ENCODE measurements at regions not wholly inside any gene's neighbourhood (a gene's known extent, or its start where the extent isn't known, plus 50 kb on each side); places are given as distances from the start of the nearest gene placed in this dataset.

DNA sequence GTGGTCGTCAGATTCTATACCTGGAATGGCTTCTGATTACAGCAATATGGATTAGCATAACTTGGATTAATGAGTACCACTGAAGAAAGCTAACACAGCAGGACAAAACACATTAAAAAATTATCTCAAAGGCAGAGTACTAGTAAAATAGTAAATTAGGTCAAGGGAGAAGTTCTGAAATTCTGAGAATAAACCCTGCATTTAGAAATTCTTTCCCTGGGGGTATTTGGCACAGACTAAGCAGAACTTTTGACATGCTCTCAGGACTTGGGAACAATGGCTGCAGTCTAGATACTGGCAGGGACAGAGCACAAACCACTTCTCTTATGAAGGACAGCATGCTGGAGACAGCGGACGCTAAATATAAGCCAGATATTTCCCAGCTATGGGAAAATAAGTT is 85.6 kb upstream of the GRIA4 start:
- Histone ChIP-seq H4K20me1 (ENCODE audit: control insufficient read depth, insufficient read depth, low read length, poor library complexity, severe bottlenecking) (no peaks in the 10 kb centered on the region), H3K9me3 (ENCODE audit: control extremely low read depth in 1 of 3, control insufficient read depth in 2 of 3, insufficient read depth in 1 of 3, low read length in 2 of 3) (no peaks in the 10 kb centered on the region), H3K9ac (ENCODE audit: low read length) (no peak overlapping the region), H3K27me3 (replicated peaks in 1 of 4; ENCODE audit: control extremely low read depth in 1 of 4, control insufficient read depth in 3 of 4, insufficient read depth in 4 of 4, low read length in 3 of 4) (no peaks in the 10 kb centered on the region), H3K4me3 (ENCODE audit: control extremely low read depth in 1 of 5, extremely low read depth in 1 of 5, insufficient read depth in 1 of 5, low read depth in 2 of 5, low read length in 4 of 5) (no peak overlapping the region), H3K79me2 (ENCODE audit: control insufficient read depth, insufficient read depth, low read length) (no peaks in the 10 kb centered on the region), H3K4me1 (ENCODE audit: control insufficient read depth in 2 of 2, insufficient read depth in 2 of 2, low read length in 2 of 2) (no peaks in the 10 kb centered on the region), H2AFZ (ENCODE audit: insufficient read depth, low read depth, low read length, poor library complexity, severe bottlenecking) (no peak overlapping the region), H3K27ac (ENCODE audit: low read length in 2 of 2) (no peak overlapping the region), H3K36me3 (replicated peaks in 1 of 2; ENCODE audit: control extremely low read depth in 1 of 2, control insufficient read depth in 1 of 2, extremely low read depth in 1 of 2, insufficient read depth in 2 of 2, low read length in 1 of 2) (no peaks in the 10 kb centered on the region), H3K4me2 (replicated peaks; ENCODE audit: low read depth, low read length, poor library complexity, severe bottlenecking) (no peak overlapping the region)
- ATAC-seq (ENCODE audit: low read depth) (no peak), DNase-seq (no peak)
- no peaks in the 10 kb centered on the region for H3K27me3 Mint-ChIP-seq
- WGBS (ENCODE audit: insufficient coverage), result no CpG with 5 or more reads among the region's 3 CpGs
- no peak for TF ChIP-seq EZH2 (IDR thresholded peaks at IDR 0.05; ENCODE audit: borderline replicate concordance, insufficient read depth, low read depth, low read length, poor library complexity, severe bottlenecking)
- TF ChIP-seq, protein P1, sequence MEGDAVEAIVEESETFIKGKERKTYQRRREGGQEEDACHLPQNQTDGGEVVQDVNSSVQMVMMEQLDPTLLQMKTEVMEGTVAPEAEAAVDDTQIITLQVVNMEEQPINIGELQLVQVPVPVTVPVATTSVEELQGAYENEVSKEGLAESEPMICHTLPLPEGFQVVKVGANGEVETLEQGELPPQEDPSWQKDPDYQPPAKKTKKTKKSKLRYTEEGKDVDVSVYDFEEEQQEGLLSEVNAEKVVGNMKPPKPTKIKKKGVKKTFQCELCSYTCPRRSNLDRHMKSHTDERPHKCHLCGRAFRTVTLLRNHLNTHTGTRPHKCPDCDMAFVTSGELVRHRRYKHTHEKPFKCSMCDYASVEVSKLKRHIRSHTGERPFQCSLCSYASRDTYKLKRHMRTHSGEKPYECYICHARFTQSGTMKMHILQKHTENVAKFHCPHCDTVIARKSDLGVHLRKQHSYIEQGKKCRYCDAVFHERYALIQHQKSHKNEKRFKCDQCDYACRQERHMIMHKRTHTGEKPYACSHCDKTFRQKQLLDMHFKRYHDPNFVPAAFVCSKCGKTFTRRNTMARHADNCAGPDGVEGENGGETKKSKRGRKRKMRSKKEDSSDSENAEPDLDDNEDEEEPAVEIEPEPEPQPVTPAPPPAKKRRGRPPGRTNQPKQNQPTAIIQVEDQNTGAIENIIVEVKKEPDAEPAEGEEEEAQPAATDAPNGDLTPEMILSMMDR (IDR thresholded peaks at IDR 0.05), result no peak
- no peaks in the 10 kb centered on the region for H3K9me3 Mint-ChIP-seq (ENCODE audit: insufficient read depth)
- H3K4me3 Mint-ChIP-seq, result no peak overlapping the region
- ChIA-PET CTCF (no interaction called here), POLR2A (no interaction called here)
- no peak overlapping the region for H3K27ac Mint-ChIP-seq
- intact Hi-C loops (cut with micrococcal nuclease), result no loop called here
- no peaks in the 10 kb centered on the region for H3K4me1 Mint-ChIP-seq

DNA sequence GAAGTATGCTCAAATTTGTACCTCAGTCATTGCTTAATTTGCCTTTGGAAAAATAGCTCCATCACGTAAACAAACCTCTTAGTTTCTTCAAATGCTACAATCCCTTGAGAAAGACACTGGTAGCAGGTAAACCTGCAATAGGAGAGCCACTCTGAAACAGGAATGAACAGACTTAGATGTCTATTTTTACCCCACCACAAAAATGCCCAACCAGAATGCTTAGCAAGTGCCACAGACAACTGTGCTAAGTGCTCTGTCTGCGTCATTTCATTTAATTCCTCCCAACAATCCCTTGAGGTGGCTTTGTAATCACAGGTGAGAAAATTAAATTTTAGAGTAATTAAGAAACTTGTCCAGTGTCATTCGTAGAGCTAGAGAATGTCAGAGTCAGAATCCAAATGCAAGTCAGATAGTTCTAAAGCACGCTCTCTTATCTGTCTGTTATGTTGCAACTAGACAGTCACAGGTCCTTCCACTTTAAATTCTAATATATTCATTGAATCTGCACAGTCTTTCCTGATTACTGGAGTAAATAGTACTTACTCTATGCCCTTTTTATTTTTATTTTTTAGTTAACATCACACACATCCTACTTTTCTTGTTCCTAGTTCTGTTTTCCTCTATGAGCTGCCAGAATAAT is 89.0 kb upstream of the GRIA4 start:
- Mint-ChIP-seq H3K27ac (no peak overlapping the region), H3K9me3 (ENCODE audit: insufficient read depth) (no peaks in the 10 kb centered on the region), H3K4me1 (no peaks in the 10 kb centered on the region), H3K4me3 (no peak overlapping the region), H3K27me3 (no peaks in the 10 kb centered on the region)
- intact Hi-C loops (cut with micrococcal nuclease), result no loop called here
- ChIA-PET POLR2A (no interaction called here), CTCF (no interaction called here)
- H3K4me1 ChIP-seq (ENCODE audit: control insufficient read depth in 2 of 2, insufficient read depth in 2 of 2, low read length in 2 of 2), result no peaks in the 10 kb centered on the region
- WGBS (ENCODE audit: insufficient coverage), result no CpG with 5 or more reads among the region's 4 CpGs
- H3K9me3 ChIP-seq (ENCODE audit: control extremely low read depth in 1 of 3, control insufficient read depth in 2 of 3, insufficient read depth in 1 of 3, low read length in 2 of 3), result peaks cover 0 to 4% (median 0%) of the 10 kb centered on the region in 3 donors
- no peak overlapping the region for H3K27ac ChIP-seq (ENCODE audit: low read length in 2 of 2)
- no peak for TF ChIP-seq EZH2 (IDR thresholded peaks at IDR 0.05; ENCODE audit: borderline replicate concordance, insufficient read depth, low read depth, low read length, poor library complexity, severe bottlenecking)
- TF ChIP-seq, protein P1 (IDR thresholded peaks at IDR 0.05), result no peak
- no peaks in the 10 kb centered on the region for H4K20me1 ChIP-seq (ENCODE audit: control insufficient read depth, insufficient read depth, low read length, poor library complexity, severe bottlenecking)
- no peak overlapping the region for H3K4me3 ChIP-seq (ENCODE audit: control extremely low read depth in 1 of 5, extremely low read depth in 1 of 5, insufficient read depth in 1 of 5, low read depth in 2 of 5, low read length in 4 of 5)
- no peaks in the 10 kb centered on the region for H3K27me3 ChIP-seq (replicated peaks in 1 of 4; ENCODE audit: control extremely low read depth in 1 of 4, control insufficient read depth in 3 of 4, insufficient read depth in 4 of 4, low read length in 3 of 4)
- H3K79me2 ChIP-seq (ENCODE audit: control insufficient read depth, insufficient read depth, low read length), result no peaks in the 10 kb centered on the region
- no peak for DNase-seq
- H3K36me3 ChIP-seq (replicated peaks in 1 of 2; ENCODE audit: control extremely low read depth in 1 of 2, control insufficient read depth in 1 of 2, extremely low read depth in 1 of 2, insufficient read depth in 2 of 2, low read length in 1 of 2), result no peaks in the 10 kb centered on the region
- H3K9ac ChIP-seq (ENCODE audit: low read length), result no peak overlapping the region
- no peak overlapping the region for H2AFZ ChIP-seq (ENCODE audit: insufficient read depth, low read depth, low read length, poor library complexity, severe bottlenecking)
- no peak overlapping the region for H3K4me2 ChIP-seq (replicated peaks; ENCODE audit: low read depth, low read length, poor library complexity, severe bottlenecking)
- ATAC-seq (ENCODE audit: low read depth), result no peak

Measured in B cell (primary cell).